Epidermal melanocyte (primary cell): ENCODE measurements at regions not wholly inside any gene's neighbourhood (a gene's known extent, or its start where the extent isn't known, plus 50 kb on each side); places are given as distances from the start of the nearest gene placed in this dataset.

Source experiments
- DNase-seq: peaks from one replicate; pipeline ENCODE4 v3.0.0; 2011; ENCODE audit warnings: low spot score; ENCODE audit not compliant: insufficient read length

GRCh38 chr6:122524056-122524455 is 52.4 kb upstream of the SERINC1 start:
- DNase-seq, result no peak

- DNase-seq, result peak; percentile 67
These were observed 58.9 kb upstream of the SERINC1 start for GRCh38 chr6:122530440-122531046.

- no peak for DNase-seq
These were observed 61.9 kb upstream of the PKIB start for GRCh38 chr6:122548281-122548680.

GRCh38 chr6:122548820-122549219 is 61.4 kb upstream of the PKIB start:
- DNase-seq, result no peak

GRCh38 chr6:122553697-122554096 is 56.5 kb upstream of the PKIB start:
- DNase-seq, result no peak

GRCh38 chr6:122555561-122555960 is 54.6 kb upstream of the PKIB start:
- no peak for DNase-seq

GRCh38 chr6:122558080-122558479 is 52.1 kb upstream of the PKIB start:
- DNase-seq, result no peak
